PC-3 (cell line): ENCODE measurements at regions not wholly inside any gene's neighbourhood (a gene's known extent, or its start where the extent isn't known, plus 50 kb on each side); places are given as distances from the start of the nearest gene placed in this dataset.

Source experiments
- EZH2 ChIP-seq: fragments of 300-600 bp; sonication (generic); IDR thresholded peaks from one replicate; pipeline ENCODE4 v1.6.1; 2017; ENCODE audit warnings: antibody characterized with exemption, mild to moderate bottlenecking, low read length; ENCODE audit not compliant: unreplicated experiment
- EZH2phosphoT487 ChIP-seq: fragments of 300-600 bp; sonication (generic); IDR thresholded peaks from 2 replicates; pipeline ENCODE4 v1.6.1; 2018; ENCODE audit warnings: mild to moderate bottlenecking, antibody characterized with exemption, low read length, borderline replicate concordance
- TF ChIP-seq, protein P1 (sequence below): fragments of 300-600 bp; sonication (generic); conservative IDR thresholded peaks from 2 replicates; pipeline ENCODE4 v1.5.1; 2017; ENCODE audit warnings: antibody characterized with exemption, low read depth, mild to moderate bottlenecking, low read length

DNA sequence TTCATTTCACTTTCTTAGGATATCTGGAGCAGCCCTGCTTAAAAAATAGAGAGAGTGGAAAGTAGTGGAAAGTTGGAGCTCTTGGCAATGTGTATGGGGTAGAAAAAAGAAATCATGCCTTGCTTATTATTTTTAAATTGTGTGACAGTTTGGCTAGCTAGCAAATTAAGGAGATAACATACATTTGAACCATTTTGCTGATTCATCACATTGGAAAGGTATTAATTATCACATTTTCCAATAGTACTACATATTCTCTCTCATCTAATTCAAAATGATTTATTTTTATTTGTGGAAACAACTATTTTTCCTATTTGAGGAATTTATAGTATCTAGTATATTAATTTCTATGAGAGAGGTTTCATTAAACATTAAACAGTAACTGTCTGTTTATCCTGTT is 280.4 kb downstream of the KLHL4 start:
- TF ChIP-seq, protein P1, sequence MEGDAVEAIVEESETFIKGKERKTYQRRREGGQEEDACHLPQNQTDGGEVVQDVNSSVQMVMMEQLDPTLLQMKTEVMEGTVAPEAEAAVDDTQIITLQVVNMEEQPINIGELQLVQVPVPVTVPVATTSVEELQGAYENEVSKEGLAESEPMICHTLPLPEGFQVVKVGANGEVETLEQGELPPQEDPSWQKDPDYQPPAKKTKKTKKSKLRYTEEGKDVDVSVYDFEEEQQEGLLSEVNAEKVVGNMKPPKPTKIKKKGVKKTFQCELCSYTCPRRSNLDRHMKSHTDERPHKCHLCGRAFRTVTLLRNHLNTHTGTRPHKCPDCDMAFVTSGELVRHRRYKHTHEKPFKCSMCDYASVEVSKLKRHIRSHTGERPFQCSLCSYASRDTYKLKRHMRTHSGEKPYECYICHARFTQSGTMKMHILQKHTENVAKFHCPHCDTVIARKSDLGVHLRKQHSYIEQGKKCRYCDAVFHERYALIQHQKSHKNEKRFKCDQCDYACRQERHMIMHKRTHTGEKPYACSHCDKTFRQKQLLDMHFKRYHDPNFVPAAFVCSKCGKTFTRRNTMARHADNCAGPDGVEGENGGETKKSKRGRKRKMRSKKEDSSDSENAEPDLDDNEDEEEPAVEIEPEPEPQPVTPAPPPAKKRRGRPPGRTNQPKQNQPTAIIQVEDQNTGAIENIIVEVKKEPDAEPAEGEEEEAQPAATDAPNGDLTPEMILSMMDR = no peak
- no peak for TF ChIP-seq EZH2phosphoT487
- no peak for TF ChIP-seq EZH2
